Keratinocyte (primary cell): ENCODE measurements at regions not wholly inside any gene's neighbourhood (a gene's known extent, or its start where the extent isn't known, plus 50 kb on each side); places are given as distances from the start of the nearest gene placed in this dataset.

ENCODE experiments used
- DNase-seq: peaks from one replicate; pipeline ENCODE4 v3.0.0-alpha.2; 2011; ENCODE audit warnings: low read depth, missing footprints, low spot score
- FAIRE-seq: peaks from 2 replicates; lab custom pipeline; 2011; peaks lifted over from hg19 to GRCh38; lab: Jason Lieb, UNC
- H2AFZ ChIP-seq: 2 replicates; pipeline ENCODE4 v1.6.0; 2012; ENCODE audit warnings: low read length, control low read depth, inconsistent platforms; ENCODE audit not compliant: control insufficient read depth
- H3K27ac ChIP-seq: 2 replicates; pipeline ENCODE4 v1.5.1; 2011; ENCODE audit warnings: low read length; ENCODE audit not compliant: control insufficient read depth, insufficient read depth
- H3K27me3 ChIP-seq: 3 replicates; pipeline ENCODE4 v1.6.0; 2011; ENCODE audit warnings: low read length; ENCODE audit not compliant: control insufficient read depth, insufficient read depth; ENCODE audit errors: extremely low read depth
- H3K36me3 ChIP-seq, 2 experiments: 2 replicates in 1 of 2; 3 replicates in 1 of 2; pipeline ENCODE4 v1.5.1; 2011; ENCODE audit warnings: low read length in 2 of 2, mild to moderate bottlenecking in 1 of 2; ENCODE audit not compliant: control insufficient read depth in 2 of 2, insufficient read depth in 2 of 2; ENCODE audit errors: extremely low read depth in 1 of 2
- H3K4me1 ChIP-seq: 3 replicates; pipeline ENCODE4 v1.5.1; 2011; ENCODE audit warnings: low read length; ENCODE audit not compliant: control insufficient read depth, insufficient read depth; ENCODE audit errors: extremely low read depth
- H3K4me2 ChIP-seq: 3 replicates; pipeline ENCODE4 v1.6.0; 2011; ENCODE audit warnings: low read depth, low read length; ENCODE audit not compliant: control insufficient read depth, insufficient read depth; ENCODE audit errors: extremely low read depth
- H3K4me3 ChIP-seq, 3 experiments: fragments of 200-600 bp in 1 of 3; sonication (generic) in 1 of 3; 2 replicates in 2 of 3; 3 replicates in 1 of 3; pipeline ENCODE4 v1.5.1; 2011 to 2016; ENCODE audit warnings: low read length in 3 of 3, mild to moderate bottlenecking in 3 of 3, control low read depth in 2 of 3, inconsistent platforms in 1 of 3, low read depth in 1 of 3, mixed read lengths in 1 of 3, mixed run types in 1 of 3, moderate library complexity in 1 of 3; ENCODE audit not compliant: control insufficient read depth in 2 of 3, insufficient read depth in 2 of 3; ENCODE audit errors: extremely low read depth in 1 of 3
- H3K79me2 ChIP-seq: 2 replicates; pipeline ENCODE4 v1.6.0; 2012; ENCODE audit warnings: low read length; ENCODE audit not compliant: control insufficient read depth, insufficient read depth
- H3K9ac ChIP-seq: 3 replicates; pipeline ENCODE4 v1.6.0; 2011; ENCODE audit warnings: low read length; ENCODE audit not compliant: control insufficient read depth, insufficient read depth; ENCODE audit errors: extremely low read depth
- H3K9me1 ChIP-seq: 3 replicates; pipeline ENCODE4 v1.6.0; 2011; ENCODE audit warnings: low read length; ENCODE audit not compliant: control insufficient read depth, insufficient read depth; ENCODE audit errors: extremely low read depth
- H3K9me3 ChIP-seq: 2 replicates; pipeline ENCODE4 v1.5.1; 2012; ENCODE audit warnings: low read depth, low read length; ENCODE audit not compliant: control insufficient read depth
- H4K20me1 ChIP-seq: 3 replicates; pipeline ENCODE4 v1.6.0; 2011; ENCODE audit warnings: low read length; ENCODE audit not compliant: control insufficient read depth, insufficient read depth; ENCODE audit errors: extremely low read depth
- CTCF ChIP-seq, 3 experiments: IDR thresholded peaks in 1 of 3; conservative IDR thresholded peaks in 1 of 3; optimal IDR thresholded peaks in 1 of 3; 2 replicates in 2 of 3; 3 replicates in 1 of 3; pipeline versions ENCODE3 to v1.5.1; 2011; ENCODE audit warnings: low read length in 3 of 3, mild to moderate bottlenecking in 3 of 3, moderate library complexity in 2 of 3, control low read depth in 1 of 3, inconsistent platforms in 1 of 3; ENCODE audit not compliant: insufficient read depth in 2 of 3; ENCODE audit errors: extremely low read depth in 1 of 3
- EZH2 ChIP-seq: IDR thresholded peaks from one replicate; pipeline ENCODE4 v1.6.1; 2012; ENCODE audit warnings: inconsistent platforms, mild to moderate bottlenecking, low read length, moderate library complexity
- dilution Hi-C: fragments of 300-500 bp; cut with MboI; formaldehyde crosslinking; loops from one replicate; pipeline ENCODE4 v1.7.0; 2020; ENCODE audit warnings: low sequenced_read_pairs; ENCODE audit not compliant: extremely low pct_ligation_motif_present

- dilution Hi-C loops, result no loop called here
- no peak overlapping the region for H3K27ac ChIP-seq
Observed at GRCh38 chr4:181687116-181687515, 556.1 kb upstream of the TENM3 start.

DNA sequence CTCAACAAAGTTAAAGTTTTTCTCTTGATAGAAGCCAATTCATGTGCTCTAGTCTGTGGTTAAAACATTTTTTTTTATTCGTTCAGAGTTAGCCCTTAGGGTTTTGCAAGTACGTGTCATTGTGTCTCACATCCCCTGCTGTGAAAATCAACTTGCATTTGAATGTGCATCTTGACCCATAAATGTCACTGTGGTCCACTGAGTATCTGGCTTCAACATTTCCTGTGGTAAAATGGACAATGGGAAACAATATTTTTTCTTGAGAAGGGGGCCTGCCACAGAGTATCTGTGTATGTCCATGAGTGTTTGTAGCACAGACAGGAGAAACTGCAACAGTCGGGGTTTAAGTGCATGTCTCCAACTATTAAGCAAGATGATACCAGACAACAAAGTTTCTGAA, 554.8 kb upstream of the TENM3 start:
- Histone ChIP-seq H3K9ac (no peak overlapping the region), H3K9me1 (no peaks in the 10 kb centered on the region), H3K4me2 (no peak overlapping the region), H3K9me3 (no peaks in the 10 kb centered on the region), H3K79me2 (no peaks in the 10 kb centered on the region), H3K27ac (no peak overlapping the region), H3K4me3 (no peak overlapping the region), H3K4me1 (no peaks in the 10 kb centered on the region), H2AFZ (no peak overlapping the region), H4K20me1 (no peaks in the 10 kb centered on the region), H3K27me3 (no peaks in the 10 kb centered on the region), H3K36me3 (no peaks in the 10 kb centered on the region)
- dilution Hi-C loops, result no loop called here
- TF ChIP-seq CTCF (optimal IDR thresholded peaks at IDR 0.05 in 1 of 3, IDR thresholded peaks at IDR 0.05 in 1 of 3, conservative IDR thresholded peaks at IDR 0.05 in 1 of 3; ENCODE audit: extremely low read depth in 1 of 3, insufficient read depth in 2 of 3, low read length in 3 of 3), result no peak
- no peak for TF ChIP-seq EZH2
- FAIRE-seq (no peak), DNase-seq (no peak)

More at GRCh38 chr4:181687116-181687515, 556.1 kb upstream of the TENM3 start:
- Histone ChIP-seq H3K4me2 (no peak overlapping the region), H3K79me2 (no peaks in the 10 kb centered on the region), H3K9me1 (no peaks in the 10 kb centered on the region), H3K9ac (no peak overlapping the region), H3K27me3 (no peaks in the 10 kb centered on the region), H2AFZ (no peak overlapping the region), H4K20me1 (no peaks in the 10 kb centered on the region), H3K4me1 (no peaks in the 10 kb centered on the region), H3K4me3 (no peak overlapping the region), H3K36me3 (no peaks in the 10 kb centered on the region), H3K9me3 (no peaks in the 10 kb centered on the region)
- TF ChIP-seq CTCF (optimal IDR thresholded peaks at IDR 0.05 in 1 of 3, IDR thresholded peaks at IDR 0.05 in 1 of 3, conservative IDR thresholded peaks at IDR 0.05 in 1 of 3; ENCODE audit: extremely low read depth in 1 of 3, insufficient read depth in 2 of 3, low read length in 3 of 3) (no peak), EZH2 (no peak)
- no peak for FAIRE-seq
- no peak for DNase-seq
